Effector memory CD4-positive, alpha-beta T cell (primary cell): ENCODE measurements at regions not wholly inside any gene's neighbourhood (a gene's known extent, or its start where the extent isn't known, plus 50 kb on each side); places are given as distances from the start of the nearest gene placed in this dataset.

Source experiments
- DNase-seq, 3 donors: peaks; one replicate each; pipeline ENCODE4 v3.0.0-alpha.2; 2020
- H3K27ac ChIP-seq: 2 replicates; pipeline ENCODE4 v1.7.0; 2013; ENCODE audit warnings: mild to moderate bottlenecking, low read length, moderate library complexity; ENCODE audit not compliant: insufficient read depth, poor library complexity, severe bottlenecking
- H3K27me3 ChIP-seq: replicated peaks from 2 replicates; pipeline ENCODE4 v1.7.0; 2013; ENCODE audit warnings: mild to moderate bottlenecking, low read length; ENCODE audit not compliant: insufficient read depth, control insufficient read depth, poor library complexity, severe bottlenecking
- H3K36me3 ChIP-seq: 2 replicates; pipeline ENCODE4 v1.7.0; 2013; ENCODE audit warnings: mild to moderate bottlenecking, low read length, moderate library complexity; ENCODE audit not compliant: control insufficient read depth, insufficient read depth
- H3K4me1 ChIP-seq: 2 replicates; pipeline ENCODE4 v1.7.0; 2013; ENCODE audit warnings: low read length, mild to moderate bottlenecking; ENCODE audit not compliant: control insufficient read depth, insufficient read depth, poor library complexity, severe bottlenecking
- H3K4me3 ChIP-seq: 2 replicates; pipeline ENCODE4 v1.7.0; 2013; ENCODE audit warnings: low read length, low read depth, mild to moderate bottlenecking; ENCODE audit not compliant: insufficient read depth, poor library complexity, severe bottlenecking
- H3K9me3 ChIP-seq: 2 replicates; pipeline ENCODE4 v1.7.0; 2013; ENCODE audit warnings: mild to moderate bottlenecking, low read length, moderate library complexity; ENCODE audit not compliant: control insufficient read depth

- Histone ChIP-seq H3K27ac (no peak overlapping the region), H3K4me3 (no peak overlapping the region), H3K36me3 (no peaks in the 10 kb centered on the region), H3K9me3 (no peaks in the 10 kb centered on the region), H3K27me3 (no peaks in the 10 kb centered on the region), H3K4me1 (no peaks in the 10 kb centered on the region)
- DNase-seq = no peak
These were observed 292.6 kb upstream of the CYRIA start for GRCh38 chr2:16958266-16958665.

GRCh38 chr2:16952805-16953204 lies 287.2 kb upstream of the CYRIA start:
- no peaks in the 10 kb centered on the region for H3K36me3 ChIP-seq
- no peaks in the 10 kb centered on the region for H3K9me3 ChIP-seq
- DNase-seq = no peak
- H3K4me1 ChIP-seq = no peaks in the 10 kb centered on the region
- no peaks in the 10 kb centered on the region for H3K27me3 ChIP-seq
- no peak overlapping the region for H3K27ac ChIP-seq
- H3K4me3 ChIP-seq = no peak overlapping the region

DNA sequence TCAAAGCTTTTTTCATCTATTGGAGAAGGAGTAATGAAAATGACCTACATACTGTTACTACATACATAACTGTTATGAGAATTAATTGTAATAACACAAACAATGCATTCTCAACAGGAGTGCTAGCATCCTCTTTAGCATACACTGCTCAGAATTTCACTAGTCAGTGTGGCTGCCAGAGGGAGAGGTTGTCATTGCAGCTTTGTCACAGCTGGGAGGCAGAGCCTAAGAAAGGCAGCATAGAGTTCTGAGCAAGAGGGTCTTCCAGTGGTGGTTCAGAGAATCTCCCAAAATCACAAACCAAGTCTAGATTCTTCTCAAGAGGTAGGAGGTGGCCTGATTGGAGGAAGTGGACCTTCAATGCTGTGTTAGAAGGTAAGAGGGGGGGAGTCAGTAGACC lies 286.7 kb upstream of the CYRIA start:
- H3K27ac ChIP-seq = no peak overlapping the region
- H3K4me3 ChIP-seq = no peak overlapping the region
- no peak for DNase-seq
- H3K27me3 ChIP-seq = no peaks in the 10 kb centered on the region
- H3K9me3 ChIP-seq = no peaks in the 10 kb centered on the region
- no peaks in the 10 kb centered on the region for H3K36me3 ChIP-seq
- H3K4me1 ChIP-seq = no peaks in the 10 kb centered on the region

DNA sequence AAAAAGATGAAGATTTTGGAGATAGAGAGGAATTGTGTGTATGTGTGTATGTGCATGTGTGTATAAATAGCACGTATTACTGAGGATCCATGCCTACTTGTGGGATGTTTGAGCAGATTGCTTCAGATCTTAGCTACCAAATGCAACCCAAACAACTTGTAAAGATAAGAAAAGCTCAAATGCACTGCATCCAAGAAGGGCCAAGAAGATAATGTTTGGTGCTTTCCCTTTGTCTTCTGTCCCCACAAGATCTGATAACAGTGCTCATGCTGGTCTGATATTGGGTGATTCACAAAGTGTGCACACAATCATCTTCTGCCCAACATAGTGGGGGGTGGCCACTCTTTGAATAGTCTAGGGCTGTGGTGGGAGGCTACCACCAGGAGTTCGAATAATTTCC lies 284.8 kb upstream of the CYRIA start:
- H3K4me1 ChIP-seq = no peaks in the 10 kb centered on the region
- H3K9me3 ChIP-seq = no peaks in the 10 kb centered on the region
- no peaks in the 10 kb centered on the region for H3K27me3 ChIP-seq
- no peaks in the 10 kb centered on the region for H3K36me3 ChIP-seq
- H3K4me3 ChIP-seq = no peak overlapping the region
- H3K27ac ChIP-seq = no peak overlapping the region
- no peak for DNase-seq

GRCh38 chr2:16948710-16949109 lies 283.1 kb upstream of the CYRIA start:
- H3K9me3 ChIP-seq = no peaks in the 10 kb centered on the region
- DNase-seq = no peak
- no peaks in the 10 kb centered on the region for H3K27me3 ChIP-seq
- no peaks in the 10 kb centered on the region for H3K36me3 ChIP-seq
- no peak overlapping the region for H3K4me3 ChIP-seq
- H3K4me1 ChIP-seq = no peaks in the 10 kb centered on the region
- H3K27ac ChIP-seq = no peak overlapping the region

DNA sequence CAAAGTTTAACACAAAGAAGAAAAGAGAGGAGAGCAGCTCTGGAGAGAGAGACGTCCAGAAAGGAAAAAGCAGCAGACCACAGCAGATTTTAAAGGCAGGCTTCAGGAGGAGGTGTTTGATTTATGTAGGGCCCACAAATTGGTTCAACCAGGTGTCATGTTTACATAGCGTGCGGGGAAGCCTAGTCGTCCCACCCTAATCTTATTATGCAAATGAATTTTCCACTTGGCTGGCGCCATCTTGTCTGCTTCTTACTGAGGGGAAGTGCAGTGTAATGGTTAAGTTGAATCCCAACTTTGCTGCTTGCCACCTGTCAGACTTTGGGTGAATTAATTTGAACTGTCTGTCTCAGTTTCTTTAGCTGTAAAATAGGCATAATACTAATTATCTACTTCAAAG lies 282.4 kb upstream of the CYRIA start:
- no peaks in the 10 kb centered on the region for H3K36me3 ChIP-seq
- no peaks in the 10 kb centered on the region for H3K27me3 ChIP-seq
- H3K27ac ChIP-seq = no peak overlapping the region
- DNase-seq = no peak
- H3K4me3 ChIP-seq = no peak overlapping the region
- H3K4me1 ChIP-seq = no peaks in the 10 kb centered on the region
- H3K9me3 ChIP-seq = no peaks in the 10 kb centered on the region

DNA sequence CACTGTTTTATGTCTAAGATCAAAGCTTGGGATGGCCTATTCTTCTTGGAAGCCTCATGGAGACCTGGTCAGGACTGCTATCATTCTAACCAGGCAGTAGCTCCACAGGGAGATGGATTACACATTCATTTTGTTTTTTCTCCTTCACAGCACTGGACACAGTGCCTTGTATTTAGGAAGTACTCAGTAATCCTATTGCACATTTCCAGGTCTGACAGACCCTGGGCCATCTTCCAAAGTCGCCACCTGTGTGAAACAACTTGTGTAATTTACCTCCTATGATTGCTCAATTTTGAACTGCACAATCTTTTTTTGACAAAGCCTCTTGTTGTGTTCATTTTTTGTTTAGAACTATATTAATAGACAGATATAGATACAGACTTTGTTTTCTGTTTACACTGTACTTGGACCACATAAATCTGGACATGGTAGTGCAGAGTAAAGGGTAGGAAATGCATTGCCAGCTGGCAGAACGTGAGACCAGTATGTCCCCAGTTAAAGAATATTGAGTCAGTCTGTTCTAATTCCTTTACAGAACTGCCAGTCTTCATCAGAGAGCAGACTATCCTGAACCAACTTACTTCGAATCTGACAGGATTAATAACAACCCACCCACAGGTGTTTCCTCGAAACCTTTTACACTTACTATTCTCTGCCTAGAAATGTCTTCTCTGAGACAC lies 277.8 kb upstream of the CYRIA start:
- Histone ChIP-seq H3K36me3 (no peaks in the 10 kb centered on the region), H3K4me3 (no peak overlapping the region), H3K27ac (no peak overlapping the region), H3K27me3 (no peaks in the 10 kb centered on the region), H3K4me1 (no peaks in the 10 kb centered on the region), H3K9me3 (no peaks in the 10 kb centered on the region)
- DNase-seq = no peak

DNA sequence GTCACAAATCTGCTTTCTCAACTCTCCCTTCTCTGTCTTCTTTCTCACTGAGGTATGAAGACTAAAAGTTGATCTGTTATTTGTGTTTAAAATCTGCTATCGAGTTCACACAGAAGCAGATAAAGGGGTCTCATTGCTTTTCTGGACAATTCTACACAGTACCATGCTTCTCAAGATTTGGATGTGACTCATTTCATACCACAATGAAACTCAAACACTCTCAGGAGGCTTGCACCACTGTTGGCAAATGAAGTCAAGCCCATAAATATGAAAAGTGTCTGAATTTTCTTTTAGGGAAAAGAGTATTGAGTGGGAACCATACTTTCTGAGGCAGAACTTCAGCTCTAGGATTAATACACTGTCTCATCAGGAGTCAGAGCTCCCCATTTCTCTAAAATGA lies 274.6 kb upstream of the CYRIA start:
- no peaks in the 10 kb centered on the region for H3K9me3 ChIP-seq
- H3K4me3 ChIP-seq = no peak overlapping the region
- no peaks in the 10 kb centered on the region for H3K36me3 ChIP-seq
- no peak for DNase-seq
- no peaks in the 10 kb centered on the region for H3K4me1 ChIP-seq
- no peak overlapping the region for H3K27ac ChIP-seq
- no peaks in the 10 kb centered on the region for H3K27me3 ChIP-seq

DNA sequence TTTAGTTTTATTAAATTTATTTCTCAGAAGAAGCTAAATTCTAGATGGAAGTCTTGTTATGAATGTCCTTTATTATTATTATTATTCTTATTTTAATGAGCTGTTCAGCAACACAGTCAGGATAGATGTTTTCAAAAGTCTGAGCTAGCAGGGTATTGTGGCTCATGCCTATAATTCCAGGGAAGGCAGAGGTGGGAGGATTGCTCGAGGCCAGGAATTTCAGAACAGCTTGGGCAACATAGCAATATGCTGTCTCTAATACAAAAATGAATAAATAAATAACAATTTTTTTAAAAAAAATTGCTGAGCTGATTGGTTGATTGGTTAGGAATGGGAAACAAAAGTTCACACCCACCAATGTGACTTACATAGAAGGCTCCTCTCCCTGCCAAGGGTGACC lies 274.1 kb upstream of the CYRIA start:
- no peaks in the 10 kb centered on the region for H3K9me3 ChIP-seq
- no peak for DNase-seq
- no peaks in the 10 kb centered on the region for H3K4me1 ChIP-seq
- no peaks in the 10 kb centered on the region for H3K36me3 ChIP-seq
- H3K27ac ChIP-seq = no peak overlapping the region
- no peaks in the 10 kb centered on the region for H3K27me3 ChIP-seq
- H3K4me3 ChIP-seq = no peak overlapping the region

DNA sequence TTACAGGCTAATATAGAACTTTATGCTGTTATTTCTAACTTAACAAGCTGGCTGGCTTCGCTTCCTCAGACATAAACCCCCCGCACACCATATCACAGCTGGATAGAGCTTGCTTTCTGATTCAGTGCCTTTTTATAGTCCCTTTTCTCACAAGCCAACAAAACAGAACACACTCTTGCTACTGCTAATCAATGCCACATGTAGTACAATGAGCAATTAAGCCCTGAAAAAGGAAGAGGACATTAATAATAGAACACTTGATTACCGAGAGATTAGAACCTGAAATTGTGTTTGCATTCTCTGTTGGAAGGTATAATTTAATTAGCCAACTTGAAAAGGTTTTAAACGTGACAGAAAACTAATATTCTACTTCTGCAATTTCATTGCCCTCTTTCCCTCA lies 267.7 kb upstream of the CYRIA start:
- no peak overlapping the region for H3K4me3 ChIP-seq
- H3K36me3 ChIP-seq = no peaks in the 10 kb centered on the region
- DNase-seq = no peak
- H3K27ac ChIP-seq = no peak overlapping the region
- no peaks in the 10 kb centered on the region for H3K4me1 ChIP-seq
- H3K27me3 ChIP-seq = no peaks in the 10 kb centered on the region
- H3K9me3 ChIP-seq = no peaks in the 10 kb centered on the region
